ENCODE measurements at regions not wholly inside any gene's neighbourhood (a gene's known extent, or its start where the extent isn't known, plus 50 kb on each side); places are given as distances from the start of the nearest gene placed in this dataset.

DNA sequence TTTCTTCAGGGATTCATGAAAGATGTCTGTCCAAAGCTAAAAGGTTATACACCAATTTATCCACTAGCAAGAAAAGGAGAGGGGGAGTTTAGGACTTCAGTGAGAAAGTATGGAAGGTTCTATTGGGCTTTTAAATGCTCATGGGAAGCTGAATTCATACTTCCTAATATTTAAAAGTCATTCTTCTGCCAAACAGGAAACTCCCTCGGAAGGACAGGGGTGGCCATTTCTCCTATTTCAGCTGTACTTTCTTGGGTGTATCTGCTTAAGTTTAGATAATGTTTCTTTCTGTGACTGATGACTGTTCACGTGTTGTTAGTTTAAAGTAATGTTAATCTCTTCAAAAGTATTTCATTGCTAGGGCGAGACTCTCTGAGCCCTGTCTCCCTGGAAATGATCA lies 80.5 kb upstream of the IFNGR1 start:
- TF ChIP-seq L3MBTL2 (conservative IDR thresholded peaks at IDR 0.05) (no peak), TARDBP (IDR thresholded peaks at IDR 0.05) (no peak), ELF4 (IDR thresholded peaks at IDR 0.05) (no peak), BHLHE40 (IDR thresholded peaks at IDR 0.05; ENCODE audit: borderline replicate concordance) (no peak)

All from HEK293T (cell line).